ENCODE measurements at regions not wholly inside any gene's neighbourhood (a gene's known extent, or its start where the extent isn't known, plus 50 kb on each side); places are given as distances from the start of the nearest gene placed in this dataset.
A peak's percentile ranks its signal among the peaks of the same experiment; 100 is the strongest.

DNA sequence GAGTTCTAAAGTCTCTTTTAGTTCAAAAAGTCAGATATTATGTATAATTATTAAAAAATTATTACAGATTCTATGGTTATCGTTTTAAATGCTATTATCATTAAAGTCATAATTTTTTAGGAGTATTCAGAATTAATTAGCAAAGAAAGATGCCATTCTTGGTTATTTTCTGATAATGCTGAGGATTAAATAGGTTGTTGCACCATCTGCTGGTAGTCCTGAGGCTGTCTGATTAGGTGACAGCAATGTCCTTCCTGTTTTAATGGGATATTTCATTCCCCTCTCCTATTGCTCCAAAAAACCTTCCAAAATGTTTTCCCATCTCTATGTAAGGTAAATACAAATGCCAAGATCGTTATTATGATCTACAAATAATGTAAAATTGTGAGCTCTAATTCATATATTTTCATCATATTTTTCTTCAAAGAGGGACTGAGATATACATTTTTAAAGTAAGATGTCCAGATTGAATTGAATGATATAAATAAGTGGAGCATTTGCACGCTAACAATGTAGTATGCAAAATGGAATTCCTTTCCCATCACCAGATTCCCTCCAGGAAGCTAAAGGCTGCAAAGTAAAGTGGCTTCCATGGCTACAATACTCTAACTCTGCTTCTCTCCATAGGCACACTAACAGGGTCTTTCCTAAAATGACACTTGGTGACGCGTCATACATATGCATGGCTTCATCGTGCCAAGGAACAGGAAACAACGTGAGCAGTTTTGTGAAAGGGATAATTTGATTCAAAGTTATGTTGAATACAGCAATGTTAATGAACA, 58.8 kb upstream of the AKR1E2 start:
- TF ChIP-seq, protein P1, sequence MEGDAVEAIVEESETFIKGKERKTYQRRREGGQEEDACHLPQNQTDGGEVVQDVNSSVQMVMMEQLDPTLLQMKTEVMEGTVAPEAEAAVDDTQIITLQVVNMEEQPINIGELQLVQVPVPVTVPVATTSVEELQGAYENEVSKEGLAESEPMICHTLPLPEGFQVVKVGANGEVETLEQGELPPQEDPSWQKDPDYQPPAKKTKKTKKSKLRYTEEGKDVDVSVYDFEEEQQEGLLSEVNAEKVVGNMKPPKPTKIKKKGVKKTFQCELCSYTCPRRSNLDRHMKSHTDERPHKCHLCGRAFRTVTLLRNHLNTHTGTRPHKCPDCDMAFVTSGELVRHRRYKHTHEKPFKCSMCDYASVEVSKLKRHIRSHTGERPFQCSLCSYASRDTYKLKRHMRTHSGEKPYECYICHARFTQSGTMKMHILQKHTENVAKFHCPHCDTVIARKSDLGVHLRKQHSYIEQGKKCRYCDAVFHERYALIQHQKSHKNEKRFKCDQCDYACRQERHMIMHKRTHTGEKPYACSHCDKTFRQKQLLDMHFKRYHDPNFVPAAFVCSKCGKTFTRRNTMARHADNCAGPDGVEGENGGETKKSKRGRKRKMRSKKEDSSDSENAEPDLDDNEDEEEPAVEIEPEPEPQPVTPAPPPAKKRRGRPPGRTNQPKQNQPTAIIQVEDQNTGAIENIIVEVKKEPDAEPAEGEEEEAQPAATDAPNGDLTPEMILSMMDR (IDR thresholded peaks at IDR 0.05) = peak; percentile 71
- intact Hi-C loops (cut with DNase I) = loop anchor here (10.0 kb wide), 1 partner anchor 1572 kb away; no protein-coding TSS in a partner anchor

DNA sequence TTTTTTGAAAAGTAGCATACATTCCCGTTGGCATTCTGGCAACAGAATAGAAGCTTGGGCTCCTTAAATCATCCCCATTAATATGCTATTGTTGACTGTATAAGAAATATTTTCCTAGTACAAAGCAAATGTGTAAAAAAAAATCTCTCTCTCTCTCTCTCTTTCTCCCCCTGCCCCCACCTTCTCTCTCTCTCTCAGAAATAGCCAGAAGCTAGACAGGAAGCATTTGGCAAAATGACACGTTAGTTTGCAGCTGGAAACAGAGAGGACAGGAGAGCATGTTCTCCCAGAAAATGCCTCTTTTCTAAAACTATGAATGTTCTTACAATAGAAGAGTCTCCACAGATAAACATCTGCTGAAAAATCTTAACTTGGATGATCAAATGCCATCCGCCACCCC, 59.6 kb upstream of the AKR1E2 start:
- Histone ChIP-seq H3K4me3 (no peak overlapping the region), H3K27me3 (ENCODE audit: low read depth) (no peaks in the 10 kb centered on the region), H3K27ac (no peak overlapping the region), H3K4me1 (peaks cover 7% of the 10 kb centered on the region), H3K36me3 (no peaks in the 10 kb centered on the region), H3K9me3 (no peaks in the 10 kb centered on the region)
- TF ChIP-seq, protein P1 (IDR thresholded peaks at IDR 0.05) = no peak
- DNase-seq = no peak
- intact Hi-C loops (cut with DNase I) = loop anchor here (10.0 kb wide), 1 partner anchor 1572 kb away; no protein-coding TSS in a partner anchor
- no peak for ATAC-seq

More for the DNA sequence above, 58.8 kb upstream of the AKR1E2 start:
- peaks cover 9% of the 10 kb centered on the region for H3K4me1 ChIP-seq
- no peaks in the 10 kb centered on the region for H3K27me3 ChIP-seq (ENCODE audit: low read depth)
- DNase-seq (no peak), ATAC-seq (peak in 1 of 2 donors; percentile 68)
- H3K9me3 ChIP-seq = no peaks in the 10 kb centered on the region
- no peak overlapping the region for H3K27ac ChIP-seq
- no peaks in the 10 kb centered on the region for H3K36me3 ChIP-seq
- no peak overlapping the region for H3K4me3 ChIP-seq

DNA sequence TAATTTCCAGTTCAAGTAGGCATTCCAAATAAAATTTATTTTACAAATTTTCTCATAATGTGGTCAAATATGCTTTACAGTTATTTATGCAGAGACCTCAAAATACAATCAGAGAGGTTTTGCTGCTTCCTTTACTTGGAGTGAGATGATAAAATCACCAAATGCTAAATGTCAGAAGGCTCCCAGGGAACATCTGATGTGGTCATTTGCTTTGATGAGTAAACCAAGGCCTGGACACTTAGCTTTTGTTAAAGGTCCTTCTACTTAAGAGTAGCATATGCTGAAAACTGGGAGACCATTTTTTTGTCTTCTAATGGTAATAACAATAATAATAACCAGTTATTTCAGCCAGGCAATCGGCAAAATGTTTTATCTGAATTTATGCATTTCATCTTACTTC, 60.6 kb upstream of the AKR1E2 start:
- no peaks in the 10 kb centered on the region for H3K36me3 ChIP-seq
- TF ChIP-seq, protein P1 (IDR thresholded peaks at IDR 0.05) = no peak
- intact Hi-C loops (cut with DNase I) = loop anchor here (10.0 kb wide), 1 partner anchor 1571 kb away; no protein-coding TSS in a partner anchor
- DNase-seq = no peak
- no peak for ATAC-seq
- no peak overlapping the region for H3K4me3 ChIP-seq
- H3K27ac ChIP-seq = no peak overlapping the region
- H3K9me3 ChIP-seq = no peaks in the 10 kb centered on the region
- no peaks in the 10 kb centered on the region for H3K4me1 ChIP-seq
- H3K27me3 ChIP-seq (ENCODE audit: low read depth) = no peaks in the 10 kb centered on the region

DNA sequence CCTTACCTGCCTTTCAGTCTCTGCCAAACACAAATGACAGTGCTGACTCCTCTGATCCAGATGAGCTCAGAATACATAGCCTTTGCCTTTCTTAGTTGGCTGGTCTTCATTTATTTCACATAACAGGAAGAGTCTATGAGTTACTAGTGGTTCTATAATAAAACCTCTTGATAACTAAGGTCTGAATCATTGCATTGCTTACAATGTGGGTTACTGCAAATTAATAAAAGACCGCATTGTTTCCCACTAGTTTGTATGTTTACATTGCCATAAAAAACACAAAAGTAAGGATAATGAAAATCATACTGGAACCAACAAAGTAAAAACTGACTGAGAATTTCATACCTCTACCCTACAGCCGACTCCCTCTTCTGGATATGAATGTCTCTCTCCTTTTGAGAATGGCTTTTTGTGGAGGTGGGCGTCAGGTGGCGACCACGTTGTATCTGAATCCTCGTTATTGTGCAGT, 62.0 kb upstream of the AKR1E2 start:
- Histone ChIP-seq H3K4me1 (no peaks in the 10 kb centered on the region), H3K4me3 (no peak overlapping the region), H3K9me3 (no peaks in the 10 kb centered on the region), H3K27me3 (ENCODE audit: low read depth) (no peaks in the 10 kb centered on the region), H3K36me3 (no peaks in the 10 kb centered on the region), H3K27ac (no peak overlapping the region)
- intact Hi-C loops (cut with DNase I) = loop anchor here (10.0 kb wide), 1 partner anchor 1569 kb away; no protein-coding TSS in a partner anchor
- ATAC-seq (no peak), DNase-seq (no peak)
- TF ChIP-seq, protein P1 (IDR thresholded peaks at IDR 0.05) = no peak

DNA sequence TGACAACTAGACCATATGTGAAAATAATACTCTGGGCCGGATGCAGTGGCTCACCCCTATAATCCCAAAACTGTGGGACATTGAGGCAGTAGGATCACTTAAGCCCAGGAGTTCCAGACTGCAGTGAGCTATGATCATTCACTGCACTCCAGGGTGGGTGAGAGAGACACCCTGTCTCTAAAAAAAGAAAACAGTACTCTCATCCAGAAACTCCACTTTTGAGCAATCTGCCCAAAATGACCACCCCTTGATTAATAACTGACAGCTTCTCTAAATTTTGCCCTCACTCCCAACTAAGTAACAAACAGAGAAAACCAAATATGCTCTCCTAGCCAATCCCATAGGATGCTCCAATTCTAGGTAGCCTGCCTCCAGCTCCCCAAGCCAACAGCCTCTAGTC, 62.5 kb upstream of the AKR1E2 start:
- no peaks in the 10 kb centered on the region for H3K4me1 ChIP-seq
- no peaks in the 10 kb centered on the region for H3K9me3 ChIP-seq
- H3K4me3 ChIP-seq = no peak overlapping the region
- H3K27me3 ChIP-seq (ENCODE audit: low read depth) = no peaks in the 10 kb centered on the region
- intact Hi-C loops (cut with DNase I) = loop anchor here (10.0 kb wide), 1 partner anchor 1569 kb away; no protein-coding TSS in a partner anchor
- DNase-seq = no peak
- TF ChIP-seq, protein P1 (IDR thresholded peaks at IDR 0.05) = no peak
- no peak for ATAC-seq
- H3K27ac ChIP-seq = no peak overlapping the region
- H3K36me3 ChIP-seq = no peaks in the 10 kb centered on the region

Data from lower lobe of right lung (tissue), 2 donors.